A549 (cell line): ENCODE measurements at regions not wholly inside any gene's neighbourhood (a gene's known extent, or its start where the extent isn't known, plus 50 kb on each side); places are given as distances from the start of the nearest gene placed in this dataset.

Experiments used
- ATAC-seq, 2 experiments: fragments of 200-7000 bp in 1 of 2; fragments of >200 bp in 1 of 2; cut with Nextera tagmentation in 1 of 2; cut with Tn5 transposase in 1 of 2; 3 replicates each; pipeline versions ENCODE4 v1.8.0 to v1.9.1; 2018 to 2020; ENCODE audit warnings: mild to moderate bottlenecking in 1 of 2, moderate library complexity in 1 of 2
- CTCF ChIA-PET: fragments of 300-600 bp; sonication (Branson Sonifier 250); formaldehyde crosslinking; extraction: SDS; loops from one replicate; lab custom pipeline; 2021; ENCODE audit warnings: antibody characterized with exemption, inconsistent platforms; lab: Yijun Ruan, JAX
- POLR2A ChIA-PET: fragments of 350-600 bp; formaldehyde crosslinking; extraction: SDS; loops from one replicate; lab custom pipeline; 2021; ENCODE audit warnings: antibody characterized with exemption, inconsistent platforms; lab: Yijun Ruan, JAX
- DNase-seq, 2 experiments: peaks; one replicate each; pipeline versions ENCODE4 v3.0.0 to v3.0.0-alpha.2; 2011 to 2016; ENCODE audit warnings: low read depth in 1 of 2, low spot score in 1 of 2
- FAIRE-seq: peaks from 2 replicates; lab custom pipeline; 2011; peaks lifted over from hg19 to GRCh38; lab: Jason Lieb, UNC
- H3K27ac ChIP-seq, 2 experiments: fragments of >200 bp; sonication (Bioruptor Twin); formaldehyde crosslinking; 3 replicates each; pipeline ENCODE4 v1.5.1; 2016 to 2017
- H3K4me1 ChIP-seq: fragments of >200 bp; sonication (Bioruptor Twin); formaldehyde crosslinking; 3 replicates; pipeline ENCODE4 v1.6.1; 2016
- H3K4me2 ChIP-seq: fragments of >200 bp; sonication (Bioruptor Twin); formaldehyde crosslinking; 3 replicates; pipeline ENCODE4 v1.6.1; 2016
- H3K4me3 ChIP-seq: fragments of >200 bp; sonication (Bioruptor Twin); formaldehyde crosslinking; 3 replicates; pipeline ENCODE4 v1.5.1; 2016
- H3K9me3 ChIP-seq: fragments of >200 bp; sonication (Bioruptor Twin); formaldehyde crosslinking; 3 replicates; pipeline ENCODE4 v1.6.1; 2016
- CBX8 ChIP-seq: fragments of 200-600 bp; sonication (generic); IDR thresholded peaks from 2 replicates; pipeline ENCODE4 v1.6.1; 2016
- CHD2 ChIP-seq: fragments of 150-350 bp; IDR thresholded peaks from 2 replicates; pipeline ENCODE4 v1.6.1; 2014; ENCODE audit warnings: low read length; ENCODE audit not compliant: partially characterized antibody
- CHD4 ChIP-seq: fragments of 200-600 bp; sonication (generic); IDR thresholded peaks from 2 replicates; pipeline ENCODE4 v1.6.1; 2016; ENCODE audit warnings: antibody characterized with exemption, mild to moderate bottlenecking, borderline replicate concordance
- EHMT2 ChIP-seq: fragments of 200-600 bp; sonication (generic); IDR thresholded peaks from 2 replicates; pipeline ENCODE4 v1.6.1; 2016; ENCODE audit warnings: antibody characterized with exemption, low read depth, mild to moderate bottlenecking, moderate library complexity
- FOSB ChIP-seq: fragments of 250-450 bp; sonication (Bioruptor Pico); IDR thresholded peaks from 2 replicates; pipeline ENCODE4 v1.5.0; 2020; ENCODE audit warnings: mild to moderate bottlenecking, moderate library complexity
- FOSL2 ChIP-seq, 2 experiments: fragments of 450-650 bp in 1 of 2; fragments of >200 bp in 1 of 2; sonication (Bioruptor Twin) in 1 of 2; formaldehyde crosslinking; IDR thresholded peaks; 2 replicates each; pipeline versions ENCODE4 v1.5.0 to v1.6.1; 2016 to 2020; ENCODE audit warnings: mild to moderate bottlenecking in 1 of 2, moderate library complexity in 1 of 2
- FOXS1 ChIP-seq: fragments of 250-450 bp; sonication (Bioruptor Pico); IDR thresholded peaks from 2 replicates; pipeline ENCODE4 v1.5.0; 2020; ENCODE audit warnings: mild to moderate bottlenecking, moderate library complexity
- GATA3 ChIP-seq: IDR thresholded peaks from 2 replicates; pipeline ENCODE4 v1.6.1; 2012; ENCODE audit warnings: borderline replicate concordance
- HOXA7 ChIP-seq: fragments of 250-450 bp; sonication (Bioruptor Pico); IDR thresholded peaks from 2 replicates; pipeline ENCODE4 v1.5.0; 2020; ENCODE audit warnings: mild to moderate bottlenecking, moderate library complexity
- HOXB5 ChIP-seq: fragments of 250-450 bp; sonication (Bioruptor Pico); IDR thresholded peaks from 2 replicates; pipeline ENCODE4 v1.5.0; 2020; ENCODE audit warnings: mild to moderate bottlenecking, moderate library complexity
- JUN ChIP-seq, 2 experiments: fragments of >200 bp; sonication (Bioruptor Twin); formaldehyde crosslinking; IDR thresholded peaks; 2 replicates in 1 of 2; 3 replicates in 1 of 2; pipeline ENCODE4 v1.6.1; 2016 to 2017
- JUNB ChIP-seq: fragments of >200 bp; sonication (Bioruptor Twin); formaldehyde crosslinking; IDR thresholded peaks from 2 replicates; pipeline ENCODE4 v1.6.1; 2016
- KDM1A ChIP-seq: fragments of 200-600 bp; sonication (generic); IDR thresholded peaks from 2 replicates; pipeline ENCODE4 v1.6.1; 2016; ENCODE audit warnings: low read depth, mild to moderate bottlenecking
- MAFK ChIP-seq: fragments of 450-650 bp; IDR thresholded peaks from 2 replicates; pipeline ENCODE4 v1.6.1; 2014; ENCODE audit not compliant: partially characterized antibody
- MYC ChIP-seq: IDR thresholded peaks from 2 replicates; pipeline ENCODE4 v1.6.1; 2012; ENCODE audit warnings: mild to moderate bottlenecking, inconsistent platforms, low read length, improper control_type of control experiment, borderline replicate concordance
- NPAS2 ChIP-seq: fragments of 250-450 bp; sonication (Bioruptor Pico); IDR thresholded peaks from 2 replicates; pipeline ENCODE4 v1.8.0; 2022; ENCODE audit warnings: mild to moderate bottlenecking, moderate library complexity, borderline replicate concordance
- NR3C1 ChIP-seq: fragments of >200 bp; sonication (Bioruptor Twin); formaldehyde crosslinking; IDR thresholded peaks from 3 replicates; pipeline ENCODE4 v1.6.1; 2017
- POLR2AphosphoS2 ChIP-seq: conservative IDR thresholded peaks from 2 replicates; pipeline ENCODE4 v1.6.1; 2012; ENCODE audit warnings: low read length, improper control_type of control experiment, inconsistent platforms
- RCOR1 ChIP-seq: fragments of 150-350 bp; IDR thresholded peaks from 2 replicates; pipeline ENCODE4 v1.6.1; 2014; ENCODE audit warnings: antibody characterized with exemption, low read length, low read depth
- RFX5 ChIP-seq: fragments of 450-650 bp; IDR thresholded peaks from 2 replicates; pipeline ENCODE4 v1.7.1; 2014; ENCODE audit warnings: antibody characterized with exemption, mild to moderate bottlenecking, moderate library complexity
- SREBF2 ChIP-seq: fragments of 450-650 bp; IDR thresholded peaks from 2 replicates; pipeline ENCODE4 v1.6.1; 2014; ENCODE audit warnings: mild to moderate bottlenecking, moderate library complexity
- TFCP2L1 ChIP-seq: fragments of 250-450 bp; sonication (Bioruptor Pico); IDR thresholded peaks from 2 replicates; pipeline ENCODE4 v1.5.0; 2021; ENCODE audit warnings: mild to moderate bottlenecking
- ZFP36 ChIP-seq: fragments of 450-650 bp; IDR thresholded peaks from 2 replicates; pipeline ENCODE4 v1.6.1; 2014; ENCODE audit warnings: borderline replicate concordance; ENCODE audit not compliant: partially characterized antibody
- ZNF302 ChIP-seq: fragments of 250-450 bp; sonication (Bioruptor Pico); IDR thresholded peaks from 2 replicates; pipeline ENCODE4 v1.9.0; 2021; ENCODE audit warnings: inconsistent platforms, mild to moderate bottlenecking, moderate library complexity
- WGBS: methylation state at CpG from one replicate; pipeline ENCODE4 v1.1.6; 2017; ENCODE audit errors: missing lambda C conversion rate; 5-methylcytosine and 5-hydroxymethylcytosine counted together
- TF ChIP-seq, protein P1 (sequence below): fragments of 150-350 bp; IDR thresholded peaks from 2 replicates; pipeline ENCODE4 v1.6.1; 2014; ENCODE audit warnings: low read depth, mild to moderate bottlenecking, low read length
- TF ChIP-seq, protein P2 (sequence below): IDR thresholded peaks from 2 replicates; pipeline ENCODE4 v1.6.1; 2012; ENCODE audit warnings: low read depth, borderline replicate concordance

DNA sequence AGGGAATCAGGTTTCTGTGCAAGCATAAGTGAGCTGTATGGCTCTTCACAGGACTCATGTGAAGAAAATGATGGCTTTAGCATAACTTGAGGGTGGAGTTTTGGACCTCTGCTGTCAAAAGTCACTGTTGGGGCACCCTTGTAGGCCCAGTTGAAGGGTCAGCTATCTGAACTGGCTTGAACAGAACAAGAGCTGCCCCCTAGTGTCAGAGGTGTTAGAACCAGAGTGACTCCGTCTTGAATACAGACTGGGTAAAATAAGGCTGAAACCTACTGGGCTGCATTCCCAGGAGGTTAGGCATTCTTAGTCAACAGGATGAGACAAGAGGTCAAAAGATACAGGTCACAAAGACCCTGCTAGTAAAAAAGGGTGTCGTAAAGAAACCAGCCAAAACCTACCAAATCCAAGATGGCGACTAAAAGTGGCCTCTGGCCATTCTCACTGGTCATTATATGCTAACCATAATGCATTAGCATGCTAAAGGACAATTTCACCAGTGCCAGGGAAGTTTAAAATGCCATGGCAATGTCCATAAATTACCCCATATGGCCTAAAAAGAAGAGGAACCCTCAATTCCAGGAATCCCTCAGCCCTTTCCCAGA lies 484.0 kb upstream of the ERCC4 start (continued):
- TF ChIP-seq MYC = no peak
- no peak for TF ChIP-seq GATA3
- no peak for TF ChIP-seq CHD2
- TF ChIP-seq CHD4 = no peak
- TF ChIP-seq CBX8 = no peak

DNA sequence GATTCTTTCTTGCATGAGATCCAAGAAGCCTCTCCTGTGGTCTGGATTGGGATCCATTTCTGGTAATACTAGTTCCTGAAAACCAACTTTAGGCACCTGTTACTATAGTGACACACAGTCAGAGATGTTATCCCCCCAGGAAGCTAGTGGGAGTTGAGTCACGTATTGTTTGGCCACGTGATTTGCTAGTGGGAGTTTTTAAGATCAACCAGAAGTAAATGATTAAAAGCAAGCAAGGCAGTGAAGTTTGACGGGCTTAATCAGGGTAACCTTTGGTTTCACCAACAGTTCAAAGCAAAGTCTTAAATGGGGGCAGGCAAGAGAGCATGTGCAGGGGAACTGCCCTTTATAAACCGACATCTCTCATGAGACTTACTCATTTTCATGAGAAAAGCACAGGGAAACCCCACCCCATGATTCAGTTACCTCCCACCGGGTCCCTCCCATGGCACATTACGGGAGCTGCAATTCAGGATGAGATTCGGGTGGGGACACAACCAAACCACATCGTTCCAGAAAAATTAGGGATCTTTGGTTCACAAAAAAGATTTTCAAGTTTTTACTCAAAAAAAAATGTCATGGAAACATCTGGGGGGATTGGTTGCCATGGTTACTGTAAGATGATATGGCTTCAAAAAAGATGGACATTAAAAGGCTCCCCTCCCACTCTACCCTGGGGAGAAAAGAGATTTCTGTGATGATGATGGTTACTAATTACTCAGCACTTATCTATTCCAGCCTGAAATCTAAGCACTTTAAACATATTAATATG lies 483.1 kb upstream of the ERCC4 start:
- no peak for ATAC-seq
- WGBS = 2% methylated on average over 8 of the region's 8 CpGs
- CTCF ChIA-PET = no interaction called here
- no peak overlapping the region for H3K4me2 ChIP-seq
- FAIRE-seq = no peak
- POLR2A ChIA-PET = no interaction called here
- no peaks in the 10 kb centered on the region for H3K9me3 ChIP-seq
- H3K27ac ChIP-seq = no peak overlapping the region
- H3K4me3 ChIP-seq = no peak overlapping the region
- peak in 1 of 2 experiments; percentile 9 for DNase-seq
- no peaks in the 10 kb centered on the region for H3K4me1 ChIP-seq
- TF ChIP-seq JUNB (no peak), HOXB5 (no peak), EHMT2 (no peak), FOXS1 (CRISPR knock-in tag) (no peak), KDM1A (no peak), FOSB (no peak)
- TF ChIP-seq, protein P1, sequence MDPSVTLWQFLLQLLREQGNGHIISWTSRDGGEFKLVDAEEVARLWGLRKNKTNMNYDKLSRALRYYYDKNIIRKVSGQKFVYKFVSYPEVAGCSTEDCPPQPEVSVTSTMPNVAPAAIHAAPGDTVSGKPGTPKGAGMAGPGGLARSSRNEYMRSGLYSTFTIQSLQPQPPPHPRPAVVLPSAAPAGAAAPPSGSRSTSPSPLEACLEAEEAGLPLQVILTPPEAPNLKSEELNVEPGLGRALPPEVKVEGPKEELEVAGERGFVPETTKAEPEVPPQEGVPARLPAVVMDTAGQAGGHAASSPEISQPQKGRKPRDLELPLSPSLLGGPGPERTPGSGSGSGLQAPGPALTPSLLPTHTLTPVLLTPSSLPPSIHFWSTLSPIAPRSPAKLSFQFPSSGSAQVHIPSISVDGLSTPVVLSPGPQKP = no peak

DNA sequence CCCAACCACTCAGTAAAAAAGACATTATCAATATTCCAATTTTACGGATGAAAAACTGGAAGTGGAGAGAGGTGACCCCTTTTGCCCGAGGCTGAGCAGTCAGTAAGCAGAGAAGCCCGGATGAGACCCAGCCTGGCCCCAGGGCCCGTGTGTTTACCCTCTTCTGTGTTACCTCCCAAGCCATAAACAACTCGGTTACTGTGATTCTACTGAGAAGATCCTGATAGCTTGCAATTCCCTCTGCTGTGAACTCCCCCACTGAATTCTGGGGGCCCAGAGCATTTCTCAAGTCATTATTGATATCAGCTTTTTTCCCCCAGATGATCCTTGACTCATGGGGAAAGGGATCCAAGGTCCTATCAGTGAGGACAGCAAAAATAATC lies 482.6 kb upstream of the ERCC4 start:
- TF ChIP-seq NR3C1 = no peak
- TF ChIP-seq ZFP36 = no peak
- TF ChIP-seq RFX5 = no peak
- no peak for TF ChIP-seq CHD4
- no peak for TF ChIP-seq MYC
- no peak for TF ChIP-seq JUNB
- TF ChIP-seq GATA3 = no peak
- TF ChIP-seq JUN (IDR thresholded peaks at IDR 0.05) = no peak
- TF ChIP-seq, protein P2, sequence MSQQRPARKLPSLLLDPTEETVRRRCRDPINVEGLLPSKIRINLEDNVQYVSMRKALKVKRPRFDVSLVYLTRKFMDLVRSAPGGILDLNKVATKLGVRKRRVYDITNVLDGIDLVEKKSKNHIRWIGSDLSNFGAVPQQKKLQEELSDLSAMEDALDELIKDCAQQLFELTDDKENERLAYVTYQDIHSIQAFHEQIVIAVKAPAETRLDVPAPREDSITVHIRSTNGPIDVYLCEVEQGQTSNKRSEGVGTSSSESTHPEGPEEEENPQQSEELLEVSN = no peak
- ATAC-seq (no peak), FAIRE-seq (no peak), DNase-seq (no peak)
- ChIA-PET CTCF (no interaction called here), POLR2A (no interaction called here)
- no peak overlapping the region for H3K4me3 ChIP-seq
- no peaks in the 10 kb centered on the region for H3K4me1 ChIP-seq
- H3K9me3 ChIP-seq = no peaks in the 10 kb centered on the region
- 4% methylated on average over 5 of the region's 5 CpGs for WGBS
- no peak overlapping the region for H3K4me2 ChIP-seq
- no peak overlapping the region for H3K27ac ChIP-seq

DNA sequence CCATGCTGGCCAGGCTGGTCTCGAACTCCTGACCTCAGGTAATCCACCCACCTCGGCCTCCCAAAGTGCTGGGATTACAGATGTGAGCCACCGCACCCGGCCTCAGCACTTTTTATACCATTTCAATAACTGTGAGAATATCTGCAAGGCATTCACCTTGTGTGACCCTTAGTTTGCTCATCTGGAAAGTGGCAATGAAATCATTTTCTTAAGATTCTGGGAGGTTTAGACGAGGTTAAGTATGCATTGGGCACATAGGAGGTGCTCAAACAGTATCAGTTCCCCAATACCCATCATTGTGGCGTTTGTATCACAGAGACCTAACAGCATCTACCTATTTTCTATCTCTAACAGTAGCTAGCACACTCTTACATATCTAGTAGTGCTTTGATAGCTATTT lies 481.9 kb upstream of the ERCC4 start:
- Histone ChIP-seq H3K4me3 (no peak overlapping the region), H3K4me2 (no peak overlapping the region), H3K9me3 (no peaks in the 10 kb centered on the region), H3K27ac (no peak overlapping the region), H3K4me1 (no peaks in the 10 kb centered on the region)
- 8% methylated on average over 6 of the region's 6 CpGs for WGBS
- FAIRE-seq (no peak), DNase-seq (no peak), ATAC-seq (no peak)
- CTCF ChIA-PET = interaction anchor here (0.6 kb wide), 1 partner anchor 18 kb away, joined by 4 read pairs; no protein-coding TSS in a partner anchor
- POLR2A ChIA-PET = no interaction called here
- TF ChIP-seq FOXS1 (CRISPR knock-in tag) (no peak), ZNF302 (no peak), NPAS2 (CRISPR knock-in tag) (no peak), TFCP2L1 (CRISPR knock-in tag) (no peak), HOXB5 (no peak), MAFK (no peak), FOSL2 (IDR thresholded peaks at IDR 0.05) (no peak), FOSL2 (CRISPR knock-in tag; IDR thresholded peaks at IDR 0.05) (no peak), FOSB (no peak), HOXA7 (no peak), POLR2AphosphoS2 (no peak), SREBF2 (no peak), RCOR1 (no peak), NR3C1 (no peak)
- TF ChIP-seq, protein P2 = no peak
